ENCODE measurements at regions not wholly inside any gene's neighbourhood (a gene's known extent, or its start where the extent isn't known, plus 50 kb on each side); places are given as distances from the start of the nearest gene placed in this dataset.

DNA sequence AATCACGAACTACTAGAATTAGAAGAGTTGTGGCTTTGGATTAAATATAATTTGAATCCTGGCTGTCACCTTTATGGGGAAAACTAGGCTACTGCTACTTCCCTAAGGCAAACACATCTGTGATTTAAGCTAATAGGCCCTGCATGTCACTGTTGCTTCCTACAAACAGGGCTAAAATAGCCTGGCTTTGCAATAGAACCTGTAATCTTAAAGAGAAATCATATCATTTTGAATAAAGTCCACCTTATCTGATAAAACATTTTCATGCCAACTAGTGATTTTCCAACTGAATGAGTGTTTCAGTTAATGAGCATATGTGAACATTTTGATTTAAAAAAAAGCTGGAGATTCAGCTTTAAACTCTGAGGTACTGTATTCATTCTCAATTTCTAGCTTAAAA is 208.0 kb downstream of the GPR37 start:
- intact Hi-C loops (cut with DNase I; ENCODE audit: low total_unique reads) = no loop called here
- TF ChIP-seq POLR2A (IDR thresholded peaks at IDR 0.05) = no peak
- TF ChIP-seq, protein P1, sequence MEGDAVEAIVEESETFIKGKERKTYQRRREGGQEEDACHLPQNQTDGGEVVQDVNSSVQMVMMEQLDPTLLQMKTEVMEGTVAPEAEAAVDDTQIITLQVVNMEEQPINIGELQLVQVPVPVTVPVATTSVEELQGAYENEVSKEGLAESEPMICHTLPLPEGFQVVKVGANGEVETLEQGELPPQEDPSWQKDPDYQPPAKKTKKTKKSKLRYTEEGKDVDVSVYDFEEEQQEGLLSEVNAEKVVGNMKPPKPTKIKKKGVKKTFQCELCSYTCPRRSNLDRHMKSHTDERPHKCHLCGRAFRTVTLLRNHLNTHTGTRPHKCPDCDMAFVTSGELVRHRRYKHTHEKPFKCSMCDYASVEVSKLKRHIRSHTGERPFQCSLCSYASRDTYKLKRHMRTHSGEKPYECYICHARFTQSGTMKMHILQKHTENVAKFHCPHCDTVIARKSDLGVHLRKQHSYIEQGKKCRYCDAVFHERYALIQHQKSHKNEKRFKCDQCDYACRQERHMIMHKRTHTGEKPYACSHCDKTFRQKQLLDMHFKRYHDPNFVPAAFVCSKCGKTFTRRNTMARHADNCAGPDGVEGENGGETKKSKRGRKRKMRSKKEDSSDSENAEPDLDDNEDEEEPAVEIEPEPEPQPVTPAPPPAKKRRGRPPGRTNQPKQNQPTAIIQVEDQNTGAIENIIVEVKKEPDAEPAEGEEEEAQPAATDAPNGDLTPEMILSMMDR (IDR thresholded peaks at IDR 0.05) = no peak
- no peak for DNase-seq (ENCODE audit: low spot score in 2 of 2)
- WGBS, 2 donors = 53 to 68% methylated on average over 1 of the region's 1 CpG
- no peak overlapping the region for H3K4me3 ChIP-seq (ENCODE audit: low read depth, poor library complexity, severe bottlenecking)

GRCh38 chr7:124557101-124557500 is 208.5 kb downstream of the GPR37 start:
- TF ChIP-seq POLR2A (IDR thresholded peaks at IDR 0.05) = no peak
- TF ChIP-seq, protein P1 (IDR thresholded peaks at IDR 0.05) = no peak
- intact Hi-C loops (cut with DNase I; ENCODE audit: low total_unique reads) = no loop called here
- H3K4me3 ChIP-seq (ENCODE audit: low read depth, poor library complexity, severe bottlenecking) = no peak overlapping the region
- no peak for DNase-seq (ENCODE audit: low spot score in 2 of 2)
- WGBS, 2 donors = 58 to 64% methylated on average over 5 of the region's 5 CpGs

GRCh38 chr7:124553502-124553901 is 212.1 kb downstream of the GPR37 start:
- no peak for TF ChIP-seq POLR2A (IDR thresholded peaks at IDR 0.05)
- TF ChIP-seq, protein P1 (IDR thresholded peaks at IDR 0.05) = no peak
- no peak overlapping the region for H3K4me3 ChIP-seq (ENCODE audit: low read depth, poor library complexity, severe bottlenecking)
- intact Hi-C loops (cut with DNase I; ENCODE audit: low total_unique reads) = no loop called here
- 50 to 64% methylated on average over 4 of the region's 4 CpGs for WGBS, 2 donors
- DNase-seq (ENCODE audit: low spot score in 2 of 2) = no peak

DNA sequence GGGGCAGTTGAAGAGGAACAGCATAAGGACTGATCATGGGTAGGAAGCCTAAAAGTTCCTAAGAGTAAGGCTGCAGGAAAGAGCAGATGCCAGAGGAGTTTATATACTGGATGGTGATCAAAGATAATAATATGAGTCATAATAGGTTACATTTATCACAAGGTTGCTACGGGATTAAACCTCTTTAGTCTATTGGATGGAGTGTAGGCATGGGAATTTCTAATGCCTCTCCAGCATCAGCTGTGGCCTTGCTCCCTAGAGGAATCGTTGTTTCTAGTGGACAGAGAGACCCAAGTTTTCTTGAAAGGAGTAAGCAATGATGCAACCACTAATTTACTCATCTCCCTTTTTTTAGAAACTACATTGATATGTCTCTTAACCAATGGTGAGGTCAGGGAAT is 213.4 kb downstream of the GPR37 start:
- 58 to 63% methylated on average over 2 of the region's 2 CpGs for WGBS, 2 donors
- no peak for DNase-seq (ENCODE audit: low spot score in 2 of 2)
- intact Hi-C loops (cut with DNase I; ENCODE audit: low total_unique reads) = no loop called here
- TF ChIP-seq POLR2A (IDR thresholded peaks at IDR 0.05) = no peak
- TF ChIP-seq, protein P1 (IDR thresholded peaks at IDR 0.05) = no peak
- no peak overlapping the region for H3K4me3 ChIP-seq (ENCODE audit: low read depth, poor library complexity, severe bottlenecking)

GRCh38 chr7:124550036-124550435 is 215.6 kb downstream of the GPR37 start:
- TF ChIP-seq, protein P1 (IDR thresholded peaks at IDR 0.05) = no peak
- no peak for TF ChIP-seq POLR2A (IDR thresholded peaks at IDR 0.05)
- WGBS, 2 donors = 64% methylated on average over 1 of the region's 1 CpG
- DNase-seq (ENCODE audit: low spot score in 2 of 2) = no peak
- intact Hi-C loops (cut with DNase I; ENCODE audit: low total_unique reads) = no loop called here
- H3K4me3 ChIP-seq (ENCODE audit: low read depth, poor library complexity, severe bottlenecking) = no peak overlapping the region

- H3K4me3 ChIP-seq (ENCODE audit: low read depth, poor library complexity, severe bottlenecking) = no peak overlapping the region
- TF ChIP-seq POLR2A (IDR thresholded peaks at IDR 0.05) = no peak
- TF ChIP-seq, protein P1 (IDR thresholded peaks at IDR 0.05) = no peak
- DNase-seq (ENCODE audit: low spot score in 2 of 2) = no peak
- intact Hi-C loops (cut with DNase I; ENCODE audit: low total_unique reads) = no loop called here
- WGBS, 2 donors = 85% methylated on average over 1 of the region's 1 CpG
These were observed 223.1 kb downstream of the GPR37 start for GRCh38 chr7:124542476-124542875.

All from lower leg skin (tissue), 4 donors.